Stomach (tissue), 4 donors: ENCODE measurements at regions not wholly inside any gene's neighbourhood (a gene's known extent, or its start where the extent isn't known, plus 50 kb on each side); places are given as distances from the start of the nearest gene placed in this dataset.

Experiments used
- CTCF ChIP-seq, 7 experiments: fragments of 450-650 bp in 4 of 7; fragments of 200-600 bp in 3 of 7; sonication (generic) in 3 of 7; IDR thresholded peaks; one replicate each; pipeline ENCODE4 v1.5.1; 2016 to 2019; ENCODE audit warnings: antibody characterized with exemption in 7 of 7, control low read depth in 2 of 7, mild to moderate bottlenecking in 1 of 7
- EP300 ChIP-seq: sonication (generic); formaldehyde crosslinking; IDR thresholded peaks from one replicate; pipeline ENCODE4 v1.6.1; 2017; ENCODE audit warnings: antibody characterized with exemption
- POLR2A ChIP-seq, 4 donors: fragments of 450-650 bp; IDR thresholded peaks; one replicate each; pipeline ENCODE4 v1.6.1; 2016; ENCODE audit warnings: antibody characterized with exemption in 4 of 4, control low read depth in 2 of 4, mild to moderate bottlenecking in 1 of 4, moderate library complexity in 1 of 4
- POLR2AphosphoS5 ChIP-seq, 3 donors: sonication (generic); formaldehyde crosslinking; IDR thresholded peaks; one replicate each; pipeline ENCODE4 v1.6.1; 2016; ENCODE audit warnings: antibody characterized with exemption in 3 of 3

GRCh38 chr2:15115776-15116175, 445.4 kb downstream of the NBAS start:
- TF ChIP-seq CTCF (IDR thresholded peaks at IDR 0.05) (no peak), POLR2AphosphoS5 (IDR thresholded peaks at IDR 0.05) (no peak), POLR2A (IDR thresholded peaks at IDR 0.05) (no peak), EP300 (no peak)
